ENCODE measurements at regions not wholly inside any gene's neighbourhood (a gene's known extent, or its start where the extent isn't known, plus 50 kb on each side); places are given as distances from the start of the nearest gene placed in this dataset.

GRCh38 chr12:91964501-91964900 is 181.1 kb downstream of the BTG1 start:
- FAIRE-seq (no peak), DNase-seq (ENCODE audit: insufficient read length, low spot score) (no peak)
- no peak for TF ChIP-seq CTCF (IDR thresholded peaks at IDR 0.05; ENCODE audit: insufficient read depth, missing control alignments)

GRCh38 chr12:91959220-91959619 is 186.4 kb downstream of the BTG1 start:
- no peak for DNase-seq (ENCODE audit: insufficient read length, low spot score)
- no peak for FAIRE-seq
- no peak for TF ChIP-seq CTCF (IDR thresholded peaks at IDR 0.05; ENCODE audit: insufficient read depth, missing control alignments)

- FAIRE-seq, result no peak
- no peak for DNase-seq (ENCODE audit: insufficient read length, low spot score)
- TF ChIP-seq CTCF (IDR thresholded peaks at IDR 0.05; ENCODE audit: insufficient read depth, missing control alignments), result no peak
Measured at GRCh38 chr12:91958816-91959215, 186.8 kb downstream of the BTG1 start.

GRCh38 chr12:91954747-91955146 is 190.9 kb downstream of the BTG1 start:
- TF ChIP-seq CTCF (IDR thresholded peaks at IDR 0.05; ENCODE audit: insufficient read depth, missing control alignments), result no peak
- no peak for DNase-seq (ENCODE audit: insufficient read length, low spot score)
- no peak for FAIRE-seq

GRCh38 chr12:91954326-91954725 is 191.3 kb downstream of the BTG1 start:
- no peak for TF ChIP-seq CTCF (IDR thresholded peaks at IDR 0.05; ENCODE audit: insufficient read depth, missing control alignments)

GRCh38 chr12:91952916-91953315 is 192.7 kb downstream of the BTG1 start:
- no peak for FAIRE-seq
- DNase-seq (ENCODE audit: insufficient read length, low spot score), result no peak
- no peak for TF ChIP-seq CTCF (IDR thresholded peaks at IDR 0.05; ENCODE audit: insufficient read depth, missing control alignments)

More at GRCh38 chr12:91954326-91954725, 191.3 kb downstream of the BTG1 start:
- FAIRE-seq, result no peak
- no peak for DNase-seq (ENCODE audit: insufficient read length, low spot score)

GRCh38 chr12:91951571-91951970 is 194.1 kb downstream of the BTG1 start:
- FAIRE-seq, result no peak
- no peak for DNase-seq (ENCODE audit: insufficient read length, low spot score)
- TF ChIP-seq CTCF (IDR thresholded peaks at IDR 0.05; ENCODE audit: insufficient read depth, missing control alignments), result no peak

All from D721Med (cell line).